Lower lobe of right lung (tissue), 2 donors: ENCODE measurements at regions not wholly inside any gene's neighbourhood (a gene's known extent, or its start where the extent isn't known, plus 50 kb on each side); places are given as distances from the start of the nearest gene placed in this dataset.
"Not testable (repeated sequence)": the region's sequence is repeated elsewhere in the genome, so short reads cannot be mapped to it uniquely, and the experiment has no call there.

Source experiments
- ATAC-seq, 2 donors: fragments of 200-7000 bp; cut with Tn5 transposase; one replicate each; pipeline ENCODE4 v1.9.1; 2020 to 2022; ENCODE audit warnings: mild to moderate bottlenecking in 2 of 2, moderate library complexity in 2 of 2
- DNase-seq: peaks from one replicate; pipeline ENCODE4 v3.0.0-alpha.2; 2020
- H3K27ac ChIP-seq: fragments of 200-600 bp; one replicate; pipeline ENCODE4 v1.8.0; 2022
- H3K27me3 ChIP-seq: fragments of 200-600 bp; one replicate; pipeline ENCODE4 v1.8.0; 2022; ENCODE audit warnings: low read depth
- H3K36me3 ChIP-seq: fragments of 200-600 bp; one replicate; pipeline ENCODE4 v1.8.0; 2022; ENCODE audit warnings: mild to moderate bottlenecking
- H3K4me1 ChIP-seq: fragments of 200-600 bp; one replicate; pipeline ENCODE4 v1.8.0; 2022
- H3K4me3 ChIP-seq: fragments of 200-600 bp; one replicate; pipeline ENCODE4 v1.8.0; 2022; ENCODE audit warnings: mild to moderate bottlenecking
- H3K9me3 ChIP-seq: fragments of 200-600 bp; one replicate; pipeline ENCODE4 v1.8.0; 2022
- intact Hi-C: fragments of 100-400 bp; cut with DNase I; formaldehyde crosslinking; loops from one replicate; pipeline ENCODE4 v1.11.0; 2022
- TF ChIP-seq, protein P1 (sequence below): fragments of 200-600 bp; IDR thresholded peaks from one replicate; pipeline ENCODE4 v1.8.0; 2022; ENCODE audit warnings: antibody characterized with exemption, mild to moderate bottlenecking
- donor health status: DM: no; HTN: yes; CAD: no; lungs with severe emphysema.

DNA sequence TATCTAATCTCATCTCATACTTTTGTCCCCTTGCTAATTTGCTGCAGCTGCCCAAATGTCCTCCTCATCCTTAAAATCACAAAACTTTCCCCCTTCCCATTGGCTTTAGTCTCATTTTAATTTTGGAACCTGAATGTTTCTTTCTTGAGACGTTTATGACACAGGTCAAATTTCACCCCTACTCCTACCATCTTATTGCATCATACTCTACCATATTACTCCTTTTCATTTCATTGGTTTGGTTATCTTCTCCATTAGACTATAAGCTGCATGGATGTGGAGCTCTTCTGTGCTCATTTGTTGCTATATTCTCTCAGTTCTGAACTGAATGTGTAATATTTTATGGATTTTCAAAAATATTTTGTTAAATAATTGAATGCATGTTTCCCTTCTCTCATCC, 688.6 kb downstream of the CBLN4 start:
- H3K4me1 ChIP-seq, result no peaks in the 10 kb centered on the region
- intact Hi-C loops, result no loop called here
- no peaks in the 10 kb centered on the region for H3K27me3 ChIP-seq
- no peak for ATAC-seq
- H3K4me3 ChIP-seq, result no peak overlapping the region
- no peak overlapping the region for H3K27ac ChIP-seq
- H3K36me3 ChIP-seq, result no peaks in the 10 kb centered on the region
- TF ChIP-seq, protein P1, sequence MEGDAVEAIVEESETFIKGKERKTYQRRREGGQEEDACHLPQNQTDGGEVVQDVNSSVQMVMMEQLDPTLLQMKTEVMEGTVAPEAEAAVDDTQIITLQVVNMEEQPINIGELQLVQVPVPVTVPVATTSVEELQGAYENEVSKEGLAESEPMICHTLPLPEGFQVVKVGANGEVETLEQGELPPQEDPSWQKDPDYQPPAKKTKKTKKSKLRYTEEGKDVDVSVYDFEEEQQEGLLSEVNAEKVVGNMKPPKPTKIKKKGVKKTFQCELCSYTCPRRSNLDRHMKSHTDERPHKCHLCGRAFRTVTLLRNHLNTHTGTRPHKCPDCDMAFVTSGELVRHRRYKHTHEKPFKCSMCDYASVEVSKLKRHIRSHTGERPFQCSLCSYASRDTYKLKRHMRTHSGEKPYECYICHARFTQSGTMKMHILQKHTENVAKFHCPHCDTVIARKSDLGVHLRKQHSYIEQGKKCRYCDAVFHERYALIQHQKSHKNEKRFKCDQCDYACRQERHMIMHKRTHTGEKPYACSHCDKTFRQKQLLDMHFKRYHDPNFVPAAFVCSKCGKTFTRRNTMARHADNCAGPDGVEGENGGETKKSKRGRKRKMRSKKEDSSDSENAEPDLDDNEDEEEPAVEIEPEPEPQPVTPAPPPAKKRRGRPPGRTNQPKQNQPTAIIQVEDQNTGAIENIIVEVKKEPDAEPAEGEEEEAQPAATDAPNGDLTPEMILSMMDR, result no peak
- no peak for DNase-seq
- H3K9me3 ChIP-seq, result no peaks in the 10 kb centered on the region

DNA sequence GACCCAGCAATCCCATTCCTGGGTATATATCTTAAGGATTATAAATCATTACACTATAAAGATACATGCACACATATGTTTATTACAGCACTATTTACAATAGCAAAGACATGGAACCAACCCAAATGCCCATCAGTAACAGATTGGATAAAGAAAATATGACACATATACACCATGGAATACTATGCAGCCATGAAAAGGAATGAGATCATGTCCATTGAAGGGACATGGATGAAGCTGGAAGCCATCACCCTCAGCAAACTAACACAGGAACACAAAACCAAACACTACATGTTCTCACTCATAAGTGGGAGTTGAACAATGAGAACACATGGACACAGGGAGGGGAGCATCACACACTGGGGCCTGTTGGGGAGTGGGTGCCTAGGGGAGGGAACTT, 694.5 kb downstream of the CBLN4 start:
- DNase-seq, ATAC-seq, H3K27ac ChIP-seq, H3K27me3 ChIP-seq, intact Hi-C loops, H3K9me3 ChIP-seq, H3K36me3 ChIP-seq, H3K4me1 ChIP-seq, H3K4me3 ChIP-seq: not testable (repeated sequence)

DNA sequence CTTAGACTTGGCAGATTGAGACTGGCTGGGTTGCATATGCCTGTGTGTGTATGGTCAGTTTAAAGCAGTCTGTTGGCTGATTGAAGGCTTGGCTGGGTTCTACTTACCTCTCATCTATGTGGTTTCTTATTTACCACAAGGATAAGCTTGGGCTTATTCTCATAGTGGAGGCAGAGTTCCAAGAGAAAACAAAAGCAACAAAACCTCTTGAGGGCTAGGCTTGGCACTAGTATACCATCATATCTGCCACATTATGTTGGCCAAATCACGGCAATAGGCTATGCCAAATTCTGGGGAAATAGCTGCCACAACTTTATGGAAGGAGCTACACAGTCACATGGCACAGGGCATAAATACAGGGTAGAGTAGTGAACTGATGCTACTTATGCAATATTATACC, 714.1 kb downstream of the CBLN4 start:
- ATAC-seq (no peak), DNase-seq (no peak)
- TF ChIP-seq, protein P1, result no peak
- H3K36me3 ChIP-seq, result no peaks in the 10 kb centered on the region
- H3K4me3 ChIP-seq, result no peak overlapping the region
- H3K4me1 ChIP-seq, result no peaks in the 10 kb centered on the region
- H3K27ac ChIP-seq, result no peak overlapping the region
- no peaks in the 10 kb centered on the region for H3K27me3 ChIP-seq
- no peaks in the 10 kb centered on the region for H3K9me3 ChIP-seq
- intact Hi-C loops, result no loop called here

DNA sequence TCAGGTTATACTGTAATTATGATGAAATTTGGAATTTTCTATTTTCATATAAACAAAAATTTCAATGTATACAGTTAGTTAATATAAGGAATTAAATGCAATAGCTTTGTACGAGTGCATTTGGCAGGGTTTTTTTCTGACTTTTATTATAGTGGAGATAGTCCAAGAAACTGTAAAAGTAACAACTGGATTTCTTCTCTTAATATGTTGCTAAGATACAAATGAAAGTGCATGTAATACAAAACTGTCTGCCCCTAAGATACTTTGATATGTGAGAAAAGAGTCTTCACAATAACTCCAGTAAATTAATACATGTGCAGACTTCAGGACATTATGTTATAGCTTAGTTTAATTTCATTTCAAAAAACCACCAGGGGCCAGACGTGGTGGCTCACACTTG, 721.4 kb downstream of the CBLN4 start:
- no peaks in the 10 kb centered on the region for H3K4me1 ChIP-seq
- intact Hi-C loops, result no loop called here
- no peak for DNase-seq
- H3K27ac ChIP-seq, result no peak overlapping the region
- TF ChIP-seq, protein P1, result no peak
- ATAC-seq, result no peak
- no peaks in the 10 kb centered on the region for H3K27me3 ChIP-seq
- H3K4me3 ChIP-seq, result no peak overlapping the region
- no peaks in the 10 kb centered on the region for H3K36me3 ChIP-seq
- H3K9me3 ChIP-seq, result no peaks in the 10 kb centered on the region

DNA sequence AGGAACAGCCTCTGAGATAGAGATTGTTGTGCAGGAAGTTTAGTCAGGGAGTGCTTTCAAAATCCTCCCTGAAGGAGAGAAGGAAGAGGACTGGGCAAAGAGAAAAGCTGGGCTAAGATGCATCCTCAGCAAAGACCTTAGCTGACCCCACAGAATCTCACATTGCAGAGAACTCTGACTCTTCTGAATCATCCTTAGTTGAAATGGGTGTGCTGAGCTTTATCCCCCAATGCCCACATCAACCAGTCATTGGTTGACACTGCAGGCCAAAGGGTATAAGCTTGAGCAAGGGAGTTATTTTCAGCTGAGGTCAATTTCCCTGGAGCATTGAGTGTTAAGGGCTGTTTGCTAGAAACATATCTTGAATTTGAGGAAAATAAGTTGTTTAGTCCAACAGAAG, 732.2 kb downstream of the CBLN4 start:
- no peaks in the 10 kb centered on the region for H3K9me3 ChIP-seq
- H3K27me3 ChIP-seq, result no peaks in the 10 kb centered on the region
- intact Hi-C loops, result no loop called here
- H3K27ac ChIP-seq, result no peak overlapping the region
- no peaks in the 10 kb centered on the region for H3K4me1 ChIP-seq
- ATAC-seq (no peak), DNase-seq (no peak)
- no peak overlapping the region for H3K4me3 ChIP-seq
- H3K36me3 ChIP-seq, result no peaks in the 10 kb centered on the region
- TF ChIP-seq, protein P1, result no peak

DNA sequence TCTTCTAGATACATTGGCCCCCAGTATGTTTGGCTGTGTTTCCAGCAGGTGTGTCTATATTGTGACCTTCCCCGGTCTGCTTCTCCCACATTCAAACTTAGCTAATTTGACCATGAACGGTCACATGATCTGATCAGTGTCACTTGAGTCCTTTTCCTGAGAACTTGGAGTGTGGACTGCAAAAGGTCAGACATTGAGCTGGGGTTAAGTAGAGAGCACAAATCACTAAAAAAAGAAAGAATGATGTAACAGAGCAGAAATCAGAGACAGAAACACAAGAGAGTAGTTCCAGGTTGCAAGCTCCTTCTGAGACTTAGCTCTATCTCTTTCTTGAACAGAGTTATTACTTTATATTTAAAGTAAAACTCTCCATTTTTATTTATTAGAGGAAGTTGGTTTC, 733.9 kb downstream of the CBLN4 start:
- intact Hi-C loops, result no loop called here
- Histone ChIP-seq H3K4me1 (no peaks in the 10 kb centered on the region), H3K4me3 (no peak overlapping the region), H3K36me3 (no peaks in the 10 kb centered on the region), H3K27me3 (no peaks in the 10 kb centered on the region), H3K27ac (no peak overlapping the region), H3K9me3 (no peaks in the 10 kb centered on the region)
- ATAC-seq, result no peak
- DNase-seq, result no peak
- TF ChIP-seq, protein P1, result no peak
